ENCODE measurements at regions not wholly inside any gene's neighbourhood (a gene's known extent, or its start where the extent isn't known, plus 50 kb on each side); places are given as distances from the start of the nearest gene placed in this dataset.

GRCh38 chr1:239483391-239483790 is 97.0 kb downstream of the CHRM3 start:
- Histone ChIP-seq H3K9ac (ENCODE audit: low read length) (no peak overlapping the region), H3K9me3 (ENCODE audit: insufficient read depth, low read length) (peaks cover 5% of the 10 kb centered on the region; the same call in 1 of the 2 replicates), H3K9me2 (replicated peaks; ENCODE audit: insufficient read depth, low read length) (no peaks in the 10 kb centered on the region), H2AFZ (ENCODE audit: low read depth, low read length, severe bottlenecking) (no peak overlapping the region), H3F3A (ENCODE audit: insufficient read depth) (no peaks in the 10 kb centered on the region), H3K27me3 (ENCODE audit: low read length) (no peaks in the 10 kb centered on the region), H3K27ac (ENCODE audit: low read depth, low read length) (no peak overlapping the region), H3K36me3 (ENCODE audit: low read length) (no peaks in the 10 kb centered on the region), H3K79me2 (ENCODE audit: insufficient read depth, low read length) (no peaks in the 10 kb centered on the region), H3K4me3 (ENCODE audit: insufficient read depth, low read length, poor library complexity, severe bottlenecking) (no peak overlapping the region), H3K4me2 (ENCODE audit: low read depth, low read length, poor library complexity, severe bottlenecking) (no peak overlapping the region), H4K20me1 (ENCODE audit: low read depth, low read length) (no peaks in the 10 kb centered on the region)
- TF ChIP-seq EZH2phosphoT487 (conservative IDR thresholded peaks at IDR 0.05; ENCODE audit: low read length) (no peak), CTCF (IDR thresholded peaks at IDR 0.05; ENCODE audit: insufficient read depth, low read length, poor library complexity, severe bottlenecking) (no peak)

GRCh38 chr1:239493811-239494414 is 107.5 kb downstream of the CHRM3 start:
- H3F3A ChIP-seq (ENCODE audit: insufficient read depth) = no peaks in the 10 kb centered on the region
- H3K27me3 ChIP-seq (ENCODE audit: low read length) = no peaks in the 10 kb centered on the region
- H3K4me2 ChIP-seq (ENCODE audit: low read depth, low read length, poor library complexity, severe bottlenecking) = no peak overlapping the region
- no peaks in the 10 kb centered on the region for H4K20me1 ChIP-seq (ENCODE audit: low read depth, low read length)
- H2AFZ ChIP-seq (ENCODE audit: low read depth, low read length, severe bottlenecking) = no peak overlapping the region
- no peak for TF ChIP-seq CTCF (IDR thresholded peaks at IDR 0.05; ENCODE audit: insufficient read depth, low read length, poor library complexity, severe bottlenecking)
- H3K36me3 ChIP-seq (ENCODE audit: low read length) = no peaks in the 10 kb centered on the region
- H3K9me3 ChIP-seq (ENCODE audit: insufficient read depth, low read length) = no peaks in the 10 kb centered on the region
- H3K9me2 ChIP-seq (replicated peaks; ENCODE audit: insufficient read depth, low read length) = no peaks in the 10 kb centered on the region
- no peaks in the 10 kb centered on the region for H3K79me2 ChIP-seq (ENCODE audit: insufficient read depth, low read length)
- H3K4me3 ChIP-seq (ENCODE audit: insufficient read depth, low read length, poor library complexity, severe bottlenecking) = no peak overlapping the region
- H3K27ac ChIP-seq (ENCODE audit: low read depth, low read length) = no peak overlapping the region
- H3K9ac ChIP-seq (ENCODE audit: low read length) = no peak overlapping the region

- TF ChIP-seq EZH2phosphoT487 (conservative IDR thresholded peaks at IDR 0.05; ENCODE audit: low read length) (no peak), CTCF (IDR thresholded peaks at IDR 0.05; ENCODE audit: insufficient read depth, low read length, poor library complexity, severe bottlenecking) (no peak)
- Histone ChIP-seq H3F3A (ENCODE audit: insufficient read depth) (no peaks in the 10 kb centered on the region), H3K27ac (ENCODE audit: low read depth, low read length) (no peak overlapping the region), H3K36me3 (ENCODE audit: low read length) (no peaks in the 10 kb centered on the region), H3K4me2 (ENCODE audit: low read depth, low read length, poor library complexity, severe bottlenecking) (no peak overlapping the region), H4K20me1 (ENCODE audit: low read depth, low read length) (no peaks in the 10 kb centered on the region), H3K9me2 (replicated peaks; ENCODE audit: insufficient read depth, low read length) (no peaks in the 10 kb centered on the region), H3K9ac (ENCODE audit: low read length) (no peak overlapping the region), H2AFZ (ENCODE audit: low read depth, low read length, severe bottlenecking) (no peak overlapping the region), H3K27me3 (ENCODE audit: low read length) (no peaks in the 10 kb centered on the region), H3K9me3 (ENCODE audit: insufficient read depth, low read length) (no peaks in the 10 kb centered on the region), H3K79me2 (ENCODE audit: insufficient read depth, low read length) (no peaks in the 10 kb centered on the region), H3K4me3 (ENCODE audit: insufficient read depth, low read length, poor library complexity, severe bottlenecking) (no peak overlapping the region)
Measured at GRCh38 chr1:239505094-239505493, 118.7 kb downstream of the CHRM3 start.
